SHP77 treated with DMSO at 0.1 percent for 48 hours (cell line): ENCODE measurements at regions not wholly inside any gene's neighbourhood (a gene's known extent, or its start where the extent isn't known, plus 50 kb on each side); places are given as distances from the start of the nearest gene placed in this dataset.
"Not testable (repeated sequence)": the region's sequence is repeated elsewhere in the genome, so short reads cannot be mapped to it uniquely, and the experiment has no call there.

ENCODE experiments used
- DNase-seq: peaks from one replicate; lab custom pipeline; 2025; lab: John Stamatoyannopoulos, UW

DNA sequence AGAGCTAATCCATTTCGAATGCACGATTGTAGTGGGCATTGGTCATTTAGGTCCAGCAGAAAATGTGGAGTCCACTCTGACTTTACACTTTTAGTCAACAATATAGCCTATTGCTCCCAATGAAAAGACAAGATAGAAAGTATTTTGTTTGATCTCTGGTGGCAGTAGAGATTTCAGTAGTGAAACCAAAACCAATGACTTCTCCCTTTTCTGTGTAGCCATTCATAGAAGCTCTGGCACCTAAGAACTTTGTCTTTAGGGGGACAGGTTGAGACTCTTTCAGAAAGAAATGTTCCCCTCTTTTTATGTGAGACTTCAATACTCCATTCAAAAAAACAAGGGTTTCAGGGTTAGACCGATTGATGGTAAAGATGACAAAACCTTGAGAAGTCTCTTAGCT lies 510.8 kb upstream of the POU3F2 start:
- no peak for DNase-seq

DNA sequence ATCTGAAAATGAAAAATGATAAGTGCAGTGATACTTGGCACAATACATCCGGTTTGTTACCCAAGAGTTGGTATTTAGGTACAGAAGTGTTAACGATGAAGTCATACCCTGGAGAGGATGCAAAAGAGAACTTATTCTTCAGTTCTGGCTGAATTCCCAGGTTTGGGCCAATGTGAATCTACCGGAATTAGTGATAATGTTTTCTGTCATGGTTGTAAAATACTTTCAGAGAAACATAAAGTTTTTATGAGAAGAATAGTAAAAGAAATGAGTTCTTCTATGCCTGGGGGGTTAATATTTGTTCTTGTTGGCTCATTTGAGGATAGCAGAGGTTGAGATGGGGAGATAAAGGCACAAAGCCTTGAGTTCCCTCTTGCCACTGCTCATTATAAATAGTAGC lies 509.9 kb upstream of the POU3F2 start:
- no peak for DNase-seq

DNA sequence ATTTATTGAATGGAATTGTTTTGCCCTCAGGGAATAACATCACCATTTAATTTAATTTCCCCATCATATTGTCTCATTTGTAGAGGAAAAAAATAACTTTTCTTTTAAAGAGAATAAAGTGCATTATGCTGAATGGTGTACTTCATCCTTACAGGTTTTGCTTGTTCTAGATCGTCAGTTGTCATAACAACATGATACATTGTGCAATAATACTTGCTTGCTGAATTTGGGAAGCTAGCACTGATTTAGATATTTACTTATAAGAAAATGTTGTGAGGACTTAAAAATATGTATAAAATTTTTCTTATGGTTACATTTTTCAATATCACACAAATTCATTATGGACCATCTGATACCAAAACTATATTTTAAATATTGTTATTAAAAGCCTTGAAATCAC lies 509.0 kb upstream of the POU3F2 start:
- DNase-seq = no peak

DNA sequence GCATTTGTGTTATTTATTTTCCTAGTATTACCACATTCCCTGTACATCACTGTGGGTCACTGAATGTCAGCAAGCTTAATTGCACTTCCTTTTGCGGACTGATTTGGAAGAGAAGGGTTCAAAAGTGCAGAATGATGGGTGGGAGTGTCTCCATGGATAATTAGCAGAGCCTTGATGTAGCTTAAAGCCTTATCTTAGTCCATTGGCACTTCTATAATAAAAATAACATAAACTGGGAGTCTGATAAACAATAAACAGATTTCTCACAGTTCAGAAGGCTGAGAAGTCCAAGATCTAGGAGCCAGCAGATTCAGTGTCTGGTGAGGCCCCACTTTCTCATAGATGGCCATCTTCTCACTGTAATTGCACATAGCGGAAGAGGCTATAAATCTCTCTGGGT lies 501.1 kb upstream of the POU3F2 start:
- DNase-seq = no peak

DNA sequence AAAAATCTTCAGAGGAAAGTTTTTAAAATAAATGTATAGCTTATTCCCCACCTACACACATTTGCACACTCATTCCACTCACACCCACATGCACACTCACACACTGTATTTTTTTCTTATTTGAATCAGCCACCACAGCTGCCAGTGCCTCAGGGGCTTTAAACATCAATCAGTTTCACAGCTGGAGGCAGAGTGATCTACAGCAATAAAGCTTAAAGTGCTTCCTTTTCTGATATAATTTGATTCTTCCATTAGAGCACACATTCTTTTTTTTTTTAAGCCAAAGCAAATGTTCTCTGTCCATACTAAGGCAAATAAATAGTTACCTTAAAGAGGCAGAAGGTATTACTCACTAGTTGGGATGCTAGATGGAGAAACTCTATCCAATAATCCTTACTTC lies 498.8 kb upstream of the POU3F2 start:
- no peak for DNase-seq

DNA sequence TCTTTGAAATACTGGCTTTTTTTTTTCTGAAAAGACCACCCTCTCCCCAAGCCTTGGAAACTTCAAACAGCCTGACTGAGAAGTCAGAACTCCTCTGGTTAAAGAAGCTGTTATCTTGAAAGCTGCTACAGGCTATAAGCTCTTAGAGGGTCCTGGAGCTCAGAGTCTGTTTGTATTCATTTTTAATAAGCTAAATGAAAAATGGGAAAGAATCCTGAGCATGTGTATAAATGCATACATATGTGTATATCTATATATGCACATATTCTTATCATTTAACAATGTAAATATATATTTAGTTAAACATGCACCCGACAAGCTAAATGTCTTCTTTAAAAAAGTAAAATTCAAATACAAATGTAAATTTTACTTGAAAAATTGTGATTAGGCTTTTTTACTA lies 494.9 kb upstream of the POU3F2 start:
- no peak for DNase-seq

DNA sequence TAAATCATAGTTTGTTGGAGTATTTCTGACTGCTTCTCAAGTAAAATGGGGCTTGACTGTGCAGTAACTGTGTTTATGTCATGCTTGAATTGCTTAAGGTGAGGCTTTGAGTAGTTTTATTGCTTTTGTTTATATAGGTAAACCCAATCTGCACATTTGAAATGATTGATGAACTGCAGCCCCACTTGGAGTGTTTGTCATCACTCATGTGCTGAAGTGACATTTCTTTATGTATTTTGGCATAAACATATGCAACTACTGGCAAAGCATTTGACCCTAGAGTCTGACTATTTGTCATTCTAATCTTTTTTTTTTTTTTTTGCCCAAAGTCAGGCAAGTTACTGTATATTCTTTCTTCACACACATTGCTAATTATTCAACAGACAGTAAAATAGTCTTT lies 491.4 kb upstream of the POU3F2 start:
- no peak for DNase-seq

DNA sequence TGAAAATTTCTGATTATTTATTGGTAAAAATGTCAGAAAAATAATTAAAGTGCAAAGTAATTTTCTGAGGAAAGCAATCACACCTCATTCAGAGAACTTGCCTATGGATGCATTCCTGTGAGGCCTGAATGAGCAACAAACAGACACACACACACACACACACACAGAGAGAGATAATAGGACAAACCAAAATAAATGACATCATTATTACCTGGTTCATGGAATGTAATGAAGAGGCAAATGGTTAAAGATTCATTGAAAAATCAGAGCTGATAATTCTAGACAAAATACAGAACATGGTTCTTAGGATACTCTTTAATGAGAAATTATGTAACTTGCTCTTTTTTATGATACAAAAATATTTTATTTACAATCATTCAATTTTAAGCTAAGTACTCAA lies 490.6 kb upstream of the POU3F2 start:
- DNase-seq = no peak

DNA sequence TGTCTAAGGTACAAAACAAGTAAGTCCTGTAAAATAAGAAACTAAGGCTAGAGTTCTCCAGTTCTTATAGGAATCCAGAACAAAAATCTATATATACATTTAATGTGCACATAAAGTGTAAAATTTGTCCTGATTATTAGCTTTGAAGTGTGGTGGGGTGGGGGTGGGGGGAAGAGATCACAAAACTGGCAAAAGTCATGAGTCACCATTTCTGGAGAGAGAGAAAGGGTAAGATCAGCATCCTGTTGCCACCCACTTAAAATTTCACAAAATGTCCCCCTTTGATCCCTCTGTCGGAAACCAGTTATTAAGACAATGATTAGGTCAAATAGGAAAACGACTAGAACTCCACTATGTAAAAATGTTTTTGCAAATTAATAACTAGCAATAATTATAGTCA lies 482.0 kb upstream of the POU3F2 start:
- no peak for DNase-seq

DNA sequence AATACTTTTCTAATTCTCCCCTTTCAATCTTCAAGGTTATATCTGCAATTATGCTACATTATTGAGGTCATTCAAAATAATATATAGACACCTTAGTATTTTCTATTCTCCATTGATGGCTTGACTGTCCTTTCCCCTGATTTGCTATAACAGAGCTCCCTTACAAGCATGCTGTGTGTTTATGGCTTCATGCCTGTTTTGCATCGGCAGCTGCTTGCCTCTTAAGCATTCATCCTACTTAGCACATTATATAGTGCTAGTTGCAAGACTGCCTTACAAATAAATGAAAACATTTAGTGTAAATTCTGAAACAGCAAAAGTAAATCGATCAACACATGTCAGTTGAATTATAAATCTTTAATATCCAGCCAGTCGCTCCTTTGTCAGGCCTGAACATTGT lies 476.2 kb upstream of the POU3F2 start:
- DNase-seq = no peak

DNA sequence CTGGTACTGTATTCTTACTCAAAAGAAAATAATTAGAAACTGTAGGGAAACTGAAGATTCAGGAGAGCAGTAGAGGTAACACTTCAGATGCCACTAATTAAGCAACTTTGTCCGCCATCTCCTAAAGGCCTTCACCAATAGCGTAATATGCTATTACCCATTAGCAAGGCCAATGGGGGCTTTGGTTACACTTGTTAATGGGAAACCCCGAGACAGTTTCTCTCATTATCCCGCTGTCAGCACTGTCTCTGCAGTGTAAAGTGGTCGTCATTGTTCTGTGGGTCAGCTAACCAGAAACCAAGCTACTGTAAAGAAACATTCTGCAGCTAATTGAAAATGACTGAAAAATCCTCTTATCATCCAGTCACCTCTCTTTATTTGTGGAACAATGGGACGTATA lies 468.0 kb upstream of the POU3F2 start:
- DNase-seq = no peak

DNA sequence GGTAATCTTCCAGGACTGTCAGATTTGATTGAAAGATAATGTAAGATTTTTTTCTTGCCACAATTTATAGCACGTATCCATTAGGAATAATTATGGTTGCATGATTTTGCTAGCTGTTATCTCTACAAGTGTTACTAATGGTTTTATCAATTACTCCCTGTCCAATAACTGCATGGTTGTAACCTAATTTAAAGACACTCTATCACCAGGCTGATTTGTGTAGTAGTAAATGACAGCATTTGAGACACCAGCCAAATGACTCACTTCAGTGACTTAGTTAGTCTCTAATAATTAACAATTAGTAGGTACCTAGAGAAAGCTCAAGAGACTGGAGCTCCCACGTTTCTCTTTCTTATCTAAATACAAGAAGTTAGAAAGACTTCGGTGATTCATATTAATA lies 453.8 kb upstream of the POU3F2 start:
- DNase-seq = no peak

DNA sequence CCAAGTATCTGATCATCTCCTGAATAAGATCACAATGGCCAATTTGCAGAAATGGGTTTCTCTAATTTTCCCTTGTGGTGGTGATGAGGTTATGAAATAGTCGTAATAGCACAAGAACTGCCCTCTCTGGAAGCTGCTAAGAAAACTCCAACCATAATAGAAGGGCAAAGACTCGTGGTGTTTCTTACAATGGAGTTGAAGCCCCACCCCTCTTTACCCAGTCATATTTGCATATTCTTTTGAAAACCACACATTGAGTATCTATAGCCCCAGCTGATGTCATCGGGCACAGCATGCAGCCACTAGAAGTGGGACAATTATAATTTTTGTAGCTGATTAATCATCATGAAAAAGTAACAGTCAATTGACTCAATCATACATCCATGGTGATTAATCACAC lies 452.1 kb upstream of the POU3F2 start:
- DNase-seq = no peak

DNA sequence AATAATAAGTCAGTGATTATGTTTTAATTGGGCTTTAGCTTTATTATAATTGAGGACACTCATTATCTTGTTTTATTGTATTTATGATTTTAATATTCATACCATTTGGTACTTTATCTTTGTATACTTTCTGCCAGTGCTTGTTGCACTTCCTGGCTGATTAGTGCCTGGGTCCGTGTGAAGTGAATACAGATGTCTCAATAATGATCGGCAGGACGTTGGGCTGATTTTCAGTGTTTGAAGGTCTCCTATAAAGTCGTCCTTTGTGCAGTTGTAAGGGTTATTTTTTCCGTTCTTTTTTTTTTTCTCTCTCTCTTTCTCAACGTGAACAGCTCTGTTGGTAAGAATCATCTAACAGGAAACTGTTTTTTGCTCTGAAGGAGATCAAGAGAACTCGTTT lies 450.0 kb upstream of the POU3F2 start:
- no peak for DNase-seq

DNA sequence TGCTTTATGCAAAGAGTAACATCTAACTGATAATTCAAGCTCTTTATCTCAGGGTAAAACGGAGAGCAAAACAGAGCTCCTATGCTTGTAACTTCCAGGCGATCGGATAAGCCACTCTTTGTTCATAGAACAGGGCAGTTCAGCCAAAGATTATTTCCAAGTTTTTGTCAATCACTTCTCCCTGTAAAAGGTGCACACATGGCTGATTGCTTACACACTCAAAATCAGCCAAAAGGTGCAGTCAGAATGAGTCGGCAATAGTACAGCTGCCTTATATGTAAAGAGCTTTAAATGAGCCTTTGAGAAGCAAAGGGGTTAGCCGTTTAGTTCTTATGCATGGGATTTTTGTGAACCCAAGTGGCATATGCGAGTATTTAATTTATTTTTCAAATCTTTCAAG lies 449.6 kb upstream of the POU3F2 start:
- no peak for DNase-seq

DNA sequence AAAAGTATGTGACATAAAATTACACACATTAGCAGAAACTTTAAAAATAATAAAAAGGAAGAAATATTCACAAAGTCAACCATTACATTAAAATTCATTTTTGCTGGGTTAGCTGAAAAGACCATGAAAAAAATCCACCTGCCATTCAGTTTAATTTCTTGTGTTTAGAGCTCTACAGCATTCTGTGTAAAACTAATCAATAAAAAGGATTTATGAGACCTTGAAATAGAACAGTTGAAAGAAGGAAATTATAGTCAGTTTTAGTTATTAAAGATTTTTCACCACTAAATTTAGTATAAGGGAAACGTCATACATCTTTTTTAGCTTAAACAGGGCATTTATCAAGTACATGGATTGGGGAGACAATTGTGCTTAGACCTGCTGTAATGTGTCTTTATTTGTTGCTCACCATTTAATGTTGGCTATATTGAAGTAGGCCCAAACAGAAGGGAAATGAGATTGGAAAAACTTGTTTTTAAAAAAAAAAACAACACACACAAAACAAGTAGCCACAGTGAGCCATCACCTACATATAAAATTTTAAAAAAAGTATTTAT lies 438.7 kb upstream of the POU3F2 start:
- no peak for DNase-seq

DNA sequence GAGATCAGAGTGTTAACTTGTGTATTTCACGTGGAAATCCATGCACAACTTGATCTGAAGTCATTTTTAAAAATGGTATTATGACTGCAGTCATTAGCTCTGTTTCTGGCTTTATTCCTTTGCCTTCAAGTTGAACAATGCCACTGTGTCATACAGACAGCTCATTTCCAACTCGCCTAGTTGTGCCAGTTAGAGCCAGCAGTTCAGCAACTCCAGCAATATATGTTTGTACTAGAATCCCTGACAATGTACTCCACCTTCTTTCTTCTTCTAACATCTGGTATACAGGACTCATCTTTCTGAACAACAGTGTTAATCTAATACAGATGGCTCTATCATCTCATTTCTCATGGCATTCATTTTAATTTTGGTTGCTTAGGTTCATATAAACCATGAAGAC lies 418.3 kb upstream of the POU3F2 start:
- DNase-seq = no peak

DNA sequence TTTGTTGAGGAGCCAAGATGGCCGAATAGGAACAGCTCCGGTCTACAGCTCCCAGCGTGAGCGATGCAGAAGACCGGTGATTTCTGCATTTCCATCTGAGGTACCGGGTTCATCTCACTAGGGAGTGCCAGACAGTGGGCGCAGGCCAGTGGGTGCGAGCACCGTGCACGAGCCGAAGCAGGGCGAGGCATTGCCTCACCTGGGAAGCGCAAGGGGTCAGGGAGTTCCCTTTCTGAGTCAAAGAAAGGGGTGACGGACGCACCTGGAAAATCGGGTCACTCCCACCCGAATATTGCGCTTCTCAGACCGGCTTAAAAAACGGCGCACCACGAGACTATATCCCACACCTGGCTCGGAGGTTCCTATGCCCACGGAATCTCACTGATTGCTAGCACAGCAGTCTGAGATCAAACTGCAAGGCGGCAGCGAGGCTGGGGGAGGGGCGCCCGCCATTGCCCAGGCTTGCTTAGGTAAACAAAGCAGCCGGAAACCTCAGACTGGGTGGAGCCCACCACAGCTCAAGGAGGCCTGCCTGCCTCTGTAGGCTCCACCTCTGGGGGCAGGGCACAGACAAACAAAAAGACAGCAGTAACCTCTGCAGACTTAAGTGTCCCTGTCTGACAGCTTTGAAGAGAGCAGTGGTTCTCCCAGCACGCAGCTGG lies 417.7 kb upstream of the POU3F2 start:
- DNase-seq = not testable (repeated sequence)

DNA sequence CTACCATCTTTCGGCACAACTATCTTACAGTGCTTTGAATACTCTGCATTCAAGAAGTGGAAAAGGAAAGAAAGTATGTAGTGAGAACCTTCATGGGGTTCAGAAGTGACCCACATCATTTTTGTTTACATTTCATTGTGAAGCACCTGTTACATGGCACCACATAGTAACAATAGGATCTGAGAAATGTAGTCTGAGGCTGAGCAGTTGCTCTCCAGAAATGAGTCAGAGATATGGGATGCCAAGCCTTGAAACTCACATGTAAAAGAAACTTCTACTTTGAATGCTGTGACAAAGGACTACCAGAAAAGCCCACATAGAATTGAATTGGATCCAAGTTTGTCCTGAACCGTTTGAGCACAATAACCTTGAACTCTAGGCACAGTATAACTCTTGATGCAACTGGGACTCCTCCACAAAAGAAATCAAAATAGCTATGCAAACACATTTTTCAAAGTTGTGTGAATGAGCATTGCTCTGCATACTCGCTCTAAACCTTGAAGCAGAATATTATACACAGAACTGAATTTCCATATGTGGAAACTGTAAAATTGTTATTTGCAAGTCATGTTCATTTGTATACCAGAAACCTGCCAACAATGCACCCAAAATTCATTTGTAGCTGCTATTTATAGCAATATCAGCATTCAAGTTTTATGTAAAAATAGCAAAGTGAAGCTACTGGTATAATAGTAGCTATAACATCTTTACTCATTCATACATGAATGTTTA lies 400.9 kb upstream of the POU3F2 start:
- DNase-seq = no peak

DNA sequence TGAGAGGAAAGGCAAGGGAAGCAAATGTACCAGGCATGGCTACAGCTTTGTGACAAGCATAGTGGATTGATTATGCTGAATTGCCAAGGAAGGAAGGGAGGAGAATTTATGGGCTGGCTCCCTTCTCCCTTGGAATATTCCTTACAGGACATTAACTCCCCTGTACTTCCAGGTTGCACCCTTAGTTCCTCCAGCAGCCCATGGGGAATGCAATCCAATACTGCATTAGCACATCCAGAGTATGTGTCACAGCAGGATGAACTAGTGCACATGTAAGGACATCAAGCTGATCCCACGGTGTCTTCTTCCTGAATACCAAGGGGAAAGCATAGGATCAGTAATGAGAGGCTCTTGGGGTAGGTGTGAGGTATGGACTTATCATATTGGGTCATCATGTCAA lies 390.7 kb upstream of the POU3F2 start:
- DNase-seq = no peak

DNA sequence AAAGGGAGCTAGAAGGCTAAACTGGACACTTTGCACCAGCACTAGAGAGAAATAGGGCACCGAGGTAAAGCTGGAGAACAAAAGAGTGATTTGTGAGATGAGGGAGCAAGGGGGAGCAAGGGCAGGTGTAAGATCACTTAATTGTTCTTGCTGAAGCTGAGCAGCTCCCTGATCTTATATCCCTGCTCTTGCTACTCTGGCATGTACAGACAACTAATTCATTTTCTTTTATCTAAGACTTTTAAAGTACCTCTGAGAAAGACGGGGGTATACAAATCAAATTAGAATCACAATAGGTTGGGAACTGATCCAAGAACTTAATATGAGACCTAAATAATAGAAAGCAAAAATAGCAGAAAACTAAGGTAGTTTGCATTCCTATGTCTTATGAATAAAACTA lies 381.7 kb upstream of the POU3F2 start:
- DNase-seq = no peak

DNA sequence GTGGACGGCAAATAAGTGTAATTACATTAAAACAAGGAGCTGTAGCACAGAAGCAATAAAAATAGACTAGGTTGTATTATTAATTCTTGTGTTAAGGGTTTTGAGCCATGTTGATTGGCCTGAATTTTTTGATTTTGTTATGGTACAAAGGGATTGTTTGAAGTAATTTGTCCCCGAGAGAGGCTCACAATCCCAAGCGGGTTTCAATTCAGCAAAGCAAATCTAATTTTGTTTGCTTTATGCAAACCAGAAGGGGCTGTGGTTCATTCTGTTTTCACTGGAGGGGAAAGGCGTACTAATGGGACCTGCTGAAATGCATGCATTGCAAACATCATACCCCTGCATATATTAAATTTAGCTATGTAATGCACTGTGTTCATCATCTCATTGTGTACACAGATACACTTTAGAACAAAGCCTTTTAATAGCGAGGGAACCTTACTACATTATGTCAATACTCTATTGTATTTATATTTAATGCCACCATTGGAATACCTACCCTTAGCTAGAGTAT lies 379.5 kb upstream of the POU3F2 start:
- no peak for DNase-seq

DNA sequence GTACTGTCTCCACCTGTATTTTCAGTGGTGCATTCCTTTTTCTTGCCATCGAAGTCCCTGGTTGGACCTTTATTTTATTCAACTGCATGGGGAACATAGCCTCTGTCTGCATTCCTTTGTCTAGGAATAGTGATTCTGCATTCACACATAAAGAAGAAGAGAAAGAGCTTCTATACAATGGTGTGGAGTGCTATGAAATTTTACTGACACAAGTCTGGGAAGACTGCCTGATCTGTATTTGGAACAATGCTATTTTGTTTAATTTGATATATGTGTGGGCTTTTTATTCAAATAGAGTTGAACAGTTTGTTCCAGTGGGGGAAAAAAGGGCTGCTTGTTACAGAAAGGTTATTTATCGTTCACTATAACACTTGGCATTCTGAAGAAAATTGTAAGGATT lies 375.7 kb upstream of the POU3F2 start:
- DNase-seq = no peak
